ENCODE measurements at regions not wholly inside any gene's neighbourhood (a gene's known extent, or its start where the extent isn't known, plus 50 kb on each side); places are given as distances from the start of the nearest gene placed in this dataset.

- H3K9ac ChIP-seq (ENCODE audit: low read depth, low read length): no peak overlapping the region
- 93% methylated on average over 1 of the region's 1 CpG for WGBS
- H3K36me3 ChIP-seq (ENCODE audit: insufficient read depth, low read length): no peaks in the 10 kb centered on the region
- H3K4me1 ChIP-seq (ENCODE audit: insufficient read depth, low read length): no peaks in the 10 kb centered on the region
- H3K4me3 ChIP-seq (ENCODE audit: low read length): no peak overlapping the region
- H3K27ac ChIP-seq (ENCODE audit: low read depth, low read length): no peak overlapping the region
- no peaks in the 10 kb centered on the region for H3K9me3 ChIP-seq (ENCODE audit: insufficient read depth, low read depth, low read length)
- H3K27me3 ChIP-seq (ENCODE audit: insufficient read depth, low read length): no peaks in the 10 kb centered on the region
Observed at GRCh38 chr6:84362193-84362821, 134.9 kb upstream of the CEP162 start.

DNA sequence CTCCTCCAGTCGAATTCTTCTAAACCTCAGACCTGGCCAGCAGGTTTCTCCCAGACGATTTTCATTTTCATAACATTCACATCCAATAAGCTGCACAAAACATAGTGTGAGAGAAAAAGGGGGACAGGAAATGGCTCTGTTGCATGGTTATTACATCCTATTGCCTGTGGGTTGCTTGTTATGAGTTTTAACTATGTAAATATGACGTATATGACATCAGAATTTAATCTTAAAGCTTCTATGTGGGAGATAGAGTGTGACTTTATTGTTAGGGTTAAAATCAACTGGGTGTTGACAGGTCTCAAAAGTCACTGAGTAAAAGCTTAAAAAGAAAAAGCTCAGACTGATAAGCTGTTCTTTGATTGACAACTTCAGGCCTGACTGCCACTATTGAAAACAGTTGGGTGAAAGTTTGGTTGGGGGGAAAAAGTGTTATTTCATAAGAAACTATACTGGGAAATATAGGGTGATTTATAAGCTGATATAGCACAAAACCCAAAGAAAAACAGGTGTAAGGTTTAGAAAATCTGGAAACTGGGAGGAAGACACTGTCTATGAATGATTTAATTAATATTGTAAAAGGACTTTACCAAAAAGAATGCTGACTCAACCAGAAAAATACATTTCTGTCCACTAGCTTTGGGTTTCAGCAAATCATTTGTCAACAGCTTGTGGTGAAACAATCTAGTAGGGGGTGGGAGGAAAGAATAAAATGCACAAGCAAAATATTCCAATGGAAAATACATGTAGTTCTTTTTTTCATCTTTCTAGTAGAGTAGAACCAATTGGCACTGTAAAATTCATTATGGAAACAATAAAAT, 134.1 kb upstream of the CEP162 start:
- Histone ChIP-seq H3K27me3 (ENCODE audit: insufficient read depth, low read length) (no peaks in the 10 kb centered on the region), H3K36me3 (ENCODE audit: insufficient read depth, low read length) (no peaks in the 10 kb centered on the region), H3K4me1 (ENCODE audit: insufficient read depth, low read length) (no peaks in the 10 kb centered on the region), H3K27ac (ENCODE audit: low read depth, low read length) (no peak overlapping the region), H3K9ac (ENCODE audit: low read depth, low read length) (no peak overlapping the region), H3K4me3 (ENCODE audit: low read length) (no peak overlapping the region), H3K9me3 (ENCODE audit: insufficient read depth, low read depth, low read length) (no peaks in the 10 kb centered on the region)
- WGBS: 93% methylated on average over 1 of the region's 3 CpGs

- Histone ChIP-seq H3K27ac (ENCODE audit: low read depth, low read length) (no peak overlapping the region), H3K9ac (ENCODE audit: low read depth, low read length) (no peak overlapping the region), H3K4me3 (ENCODE audit: low read length) (no peak overlapping the region), H3K4me1 (ENCODE audit: insufficient read depth, low read length) (no peaks in the 10 kb centered on the region), H3K27me3 (ENCODE audit: insufficient read depth, low read length) (no peaks in the 10 kb centered on the region), H3K9me3 (ENCODE audit: insufficient read depth, low read depth, low read length) (no peaks in the 10 kb centered on the region), H3K36me3 (ENCODE audit: insufficient read depth, low read length) (no peaks in the 10 kb centered on the region)
- 94% methylated on average over 4 of the region's 5 CpGs for WGBS
Observed at GRCh38 chr6:84360039-84360438, 132.6 kb upstream of the CEP162 start.

DNA sequence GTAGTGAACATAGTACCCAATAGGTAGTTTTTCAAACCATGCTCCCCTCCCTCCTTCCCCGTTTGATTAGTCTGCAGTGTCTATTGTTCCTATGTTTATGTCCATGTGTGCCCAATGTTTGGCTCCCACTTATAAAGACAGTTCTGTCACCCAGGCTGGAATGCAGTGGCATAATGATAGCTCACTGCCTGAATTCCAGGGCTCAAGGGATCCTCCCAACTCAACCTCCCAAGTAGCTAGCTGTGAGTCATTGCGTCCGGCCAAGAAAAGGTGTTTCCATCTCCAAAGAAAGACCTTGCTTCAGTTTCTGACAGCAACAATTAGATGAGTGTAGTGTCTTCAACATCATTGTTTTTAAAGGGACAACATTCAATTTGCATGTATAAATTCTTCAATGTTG, 131.1 kb upstream of the CEP162 start:
- Histone ChIP-seq H3K4me3 (ENCODE audit: low read length) (no peak overlapping the region), H3K36me3 (ENCODE audit: insufficient read depth, low read length) (no peaks in the 10 kb centered on the region), H3K4me1 (ENCODE audit: insufficient read depth, low read length) (no peaks in the 10 kb centered on the region), H3K9ac (ENCODE audit: low read depth, low read length) (no peak overlapping the region), H3K27ac (ENCODE audit: low read depth, low read length) (no peak overlapping the region), H3K9me3 (ENCODE audit: insufficient read depth, low read depth, low read length) (no peaks in the 10 kb centered on the region), H3K27me3 (ENCODE audit: insufficient read depth, low read length) (no peaks in the 10 kb centered on the region)
- WGBS: 91% methylated on average over 3 of the region's 3 CpGs

- H3K4me1 ChIP-seq (ENCODE audit: insufficient read depth, low read length): no peaks in the 10 kb centered on the region
- H3K27ac ChIP-seq (ENCODE audit: low read depth, low read length): no peak overlapping the region
- H3K27me3 ChIP-seq (ENCODE audit: insufficient read depth, low read length): no peaks in the 10 kb centered on the region
- H3K36me3 ChIP-seq (ENCODE audit: insufficient read depth, low read length): no peaks in the 10 kb centered on the region
- WGBS: 94% methylated on average over 2 of the region's 2 CpGs
- no peaks in the 10 kb centered on the region for H3K9me3 ChIP-seq (ENCODE audit: insufficient read depth, low read depth, low read length)
- H3K9ac ChIP-seq (ENCODE audit: low read depth, low read length): no peak overlapping the region
- H3K4me3 ChIP-seq (ENCODE audit: low read length): no peak overlapping the region
Observed at GRCh38 chr6:84357631-84358030, 130.2 kb upstream of the CEP162 start.

GRCh38 chr6:84356907-84357306, 129.5 kb upstream of the CEP162 start:
- H3K27ac ChIP-seq (ENCODE audit: low read depth, low read length): no peak overlapping the region
- WGBS: 88% methylated on average over 5 of the region's 5 CpGs

GRCh38 chr6:84353459-84354423, 126.3 kb upstream of the CEP162 start:
- H3K9me3 ChIP-seq (ENCODE audit: insufficient read depth, low read depth, low read length): no peaks in the 10 kb centered on the region
- no peak overlapping the region for H3K9ac ChIP-seq (ENCODE audit: low read depth, low read length)
- no peaks in the 10 kb centered on the region for H3K36me3 ChIP-seq (ENCODE audit: insufficient read depth, low read length)
- no peaks in the 10 kb centered on the region for H3K27me3 ChIP-seq (ENCODE audit: insufficient read depth, low read length)
- WGBS: 94% methylated on average over 4 of the region's 5 CpGs
- no peak overlapping the region for H3K27ac ChIP-seq (ENCODE audit: low read depth, low read length)
- H3K4me1 ChIP-seq (ENCODE audit: insufficient read depth, low read length): no peaks in the 10 kb centered on the region
- H3K4me3 ChIP-seq (ENCODE audit: low read length): no peak overlapping the region

More at GRCh38 chr6:84356907-84357306, 129.5 kb upstream of the CEP162 start:
- Histone ChIP-seq H3K27me3 (ENCODE audit: insufficient read depth, low read length) (no peaks in the 10 kb centered on the region), H3K4me3 (ENCODE audit: low read length) (no peak overlapping the region), H3K4me1 (ENCODE audit: insufficient read depth, low read length) (no peaks in the 10 kb centered on the region), H3K9me3 (ENCODE audit: insufficient read depth, low read depth, low read length) (no peaks in the 10 kb centered on the region), H3K36me3 (ENCODE audit: insufficient read depth, low read length) (no peaks in the 10 kb centered on the region), H3K9ac (ENCODE audit: low read depth, low read length) (no peak overlapping the region)

GRCh38 chr6:84350397-84350796, 123.0 kb upstream of the CEP162 start:
- Histone ChIP-seq H3K9ac (ENCODE audit: low read depth, low read length) (no peak overlapping the region), H3K4me1 (ENCODE audit: insufficient read depth, low read length) (no peaks in the 10 kb centered on the region), H3K4me3 (ENCODE audit: low read length) (no peak overlapping the region), H3K9me3 (ENCODE audit: insufficient read depth, low read depth, low read length) (no peaks in the 10 kb centered on the region), H3K27ac (ENCODE audit: low read depth, low read length) (no peak overlapping the region), H3K27me3 (ENCODE audit: insufficient read depth, low read length) (no peaks in the 10 kb centered on the region), H3K36me3 (ENCODE audit: insufficient read depth, low read length) (no peaks in the 10 kb centered on the region)

DNA sequence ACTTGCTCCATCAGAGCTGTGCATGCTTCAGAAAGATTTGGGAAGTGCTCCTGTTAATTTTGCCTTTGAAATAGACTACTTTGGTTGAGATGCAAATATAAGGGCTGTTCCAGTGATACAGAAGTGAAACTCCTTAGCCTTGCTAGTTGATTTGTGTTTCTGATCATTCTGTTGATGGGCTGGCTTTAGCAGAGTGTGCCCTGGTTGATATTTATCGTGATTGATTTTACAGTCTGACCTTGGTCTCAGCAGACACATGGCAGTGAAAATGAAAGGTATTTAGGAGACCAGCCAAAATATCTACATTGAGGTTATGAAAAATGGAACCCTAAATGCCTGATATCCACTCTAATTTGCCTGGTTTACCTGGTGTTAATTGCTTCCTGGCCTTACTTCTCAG, 122.1 kb upstream of the CEP162 start:
- H3K36me3 ChIP-seq (ENCODE audit: insufficient read depth, low read length): no peaks in the 10 kb centered on the region
- H3K4me1 ChIP-seq (ENCODE audit: insufficient read depth, low read length): no peaks in the 10 kb centered on the region
- H3K27me3 ChIP-seq (ENCODE audit: insufficient read depth, low read length): no peaks in the 10 kb centered on the region
- 94% methylated on average over 1 of the region's 1 CpG for WGBS
- H3K9ac ChIP-seq (ENCODE audit: low read depth, low read length): no peak overlapping the region
- no peak overlapping the region for H3K27ac ChIP-seq (ENCODE audit: low read depth, low read length)
- no peak overlapping the region for H3K4me3 ChIP-seq (ENCODE audit: low read length)
- H3K9me3 ChIP-seq (ENCODE audit: insufficient read depth, low read depth, low read length): no peaks in the 10 kb centered on the region

DNA sequence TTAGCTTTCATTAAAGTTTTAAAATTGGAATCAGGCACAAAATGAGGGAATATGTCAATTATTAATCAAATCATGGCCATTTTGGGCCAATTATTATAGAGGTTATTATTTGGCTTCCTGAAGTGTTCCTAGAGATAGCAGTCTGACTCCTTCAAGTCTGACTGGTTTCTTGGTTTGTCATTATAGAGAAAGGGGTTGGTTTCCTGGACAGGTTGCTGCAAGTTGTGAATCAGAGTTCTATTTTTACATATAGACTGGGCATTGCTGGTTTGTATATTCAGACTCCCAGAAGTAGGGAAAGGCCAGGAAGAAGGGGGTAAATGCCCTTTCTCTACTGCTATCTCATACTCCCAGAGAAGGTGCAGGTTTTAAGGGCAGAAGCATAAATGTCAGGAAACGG, 121.4 kb upstream of the CEP162 start:
- 92% methylated on average over 1 of the region's 1 CpG for WGBS
- H3K27ac ChIP-seq (ENCODE audit: low read depth, low read length): no peak overlapping the region

GRCh38 chr6:84346372-84346771, 118.9 kb upstream of the CEP162 start:
- no peaks in the 10 kb centered on the region for H3K9me3 ChIP-seq (ENCODE audit: insufficient read depth, low read depth, low read length)
- H3K4me3 ChIP-seq (ENCODE audit: low read length): no peak overlapping the region
- no peaks in the 10 kb centered on the region for H3K36me3 ChIP-seq (ENCODE audit: insufficient read depth, low read length)
- no peaks in the 10 kb centered on the region for H3K27me3 ChIP-seq (ENCODE audit: insufficient read depth, low read length)
- no peak overlapping the region for H3K27ac ChIP-seq (ENCODE audit: low read depth, low read length)
- no peaks in the 10 kb centered on the region for H3K4me1 ChIP-seq (ENCODE audit: insufficient read depth, low read length)
- H3K9ac ChIP-seq (ENCODE audit: low read depth, low read length): no peak overlapping the region

More for the DNA sequence above, 121.4 kb upstream of the CEP162 start:
- H3K9me3 ChIP-seq (ENCODE audit: insufficient read depth, low read depth, low read length): no peaks in the 10 kb centered on the region
- H3K9ac ChIP-seq (ENCODE audit: low read depth, low read length): no peak overlapping the region
- H3K4me1 ChIP-seq (ENCODE audit: insufficient read depth, low read length): no peaks in the 10 kb centered on the region
- no peak overlapping the region for H3K4me3 ChIP-seq (ENCODE audit: low read length)
- H3K36me3 ChIP-seq (ENCODE audit: insufficient read depth, low read length): no peaks in the 10 kb centered on the region
- no peaks in the 10 kb centered on the region for H3K27me3 ChIP-seq (ENCODE audit: insufficient read depth, low read length)
